ENCODE measurements at regions not wholly inside any gene's neighbourhood (a gene's known extent, or its start where the extent isn't known, plus 50 kb on each side); places are given as distances from the start of the nearest gene placed in this dataset.

DNA sequence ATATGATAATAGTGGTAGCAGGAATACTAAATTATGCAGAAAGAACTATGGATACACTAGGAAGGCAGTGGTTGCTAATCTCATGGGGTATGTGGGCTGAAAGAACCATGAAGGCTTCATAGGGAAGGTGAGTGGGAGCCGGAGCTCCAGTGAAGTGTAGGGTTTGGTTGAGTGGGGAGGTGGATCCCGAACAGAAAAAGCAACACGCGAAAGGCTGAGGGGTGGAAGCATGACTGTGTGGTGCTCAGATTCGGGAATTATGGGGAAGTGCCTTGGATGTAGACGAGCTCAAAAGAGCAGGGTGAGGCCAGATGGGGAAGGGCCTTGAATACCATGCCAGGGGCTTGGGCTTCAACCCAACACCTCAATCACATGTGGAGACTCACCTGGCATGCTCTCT, 715.1 kb downstream of the TYW1 start:
- DNase-seq, result no peak
- no peak for ATAC-seq
- Histone ChIP-seq H3K27ac (no peak overlapping the region), H3K36me3 (no peaks in the 10 kb centered on the region), H3K4me3 (no peak overlapping the region), H3K4me1 (no peaks in the 10 kb centered on the region), H3K9me3 (peaks cover 0 to 26% (median 8%) of the 10 kb centered on the region in 12 donors), H3K27me3 (peaks cover 0 to 8% (median 0%) of the 10 kb centered on the region in 9 donors)
- 74 to 91% (median 85%) methylated on average over 6 of the region's 6 CpGs for WGBS, 4 donors
- intact Hi-C loops (cut with DNase I), result no loop called here
- no peak for TF ChIP-seq POLR2A (IDR thresholded peaks at IDR 0.05)
- TF ChIP-seq, protein P1, sequence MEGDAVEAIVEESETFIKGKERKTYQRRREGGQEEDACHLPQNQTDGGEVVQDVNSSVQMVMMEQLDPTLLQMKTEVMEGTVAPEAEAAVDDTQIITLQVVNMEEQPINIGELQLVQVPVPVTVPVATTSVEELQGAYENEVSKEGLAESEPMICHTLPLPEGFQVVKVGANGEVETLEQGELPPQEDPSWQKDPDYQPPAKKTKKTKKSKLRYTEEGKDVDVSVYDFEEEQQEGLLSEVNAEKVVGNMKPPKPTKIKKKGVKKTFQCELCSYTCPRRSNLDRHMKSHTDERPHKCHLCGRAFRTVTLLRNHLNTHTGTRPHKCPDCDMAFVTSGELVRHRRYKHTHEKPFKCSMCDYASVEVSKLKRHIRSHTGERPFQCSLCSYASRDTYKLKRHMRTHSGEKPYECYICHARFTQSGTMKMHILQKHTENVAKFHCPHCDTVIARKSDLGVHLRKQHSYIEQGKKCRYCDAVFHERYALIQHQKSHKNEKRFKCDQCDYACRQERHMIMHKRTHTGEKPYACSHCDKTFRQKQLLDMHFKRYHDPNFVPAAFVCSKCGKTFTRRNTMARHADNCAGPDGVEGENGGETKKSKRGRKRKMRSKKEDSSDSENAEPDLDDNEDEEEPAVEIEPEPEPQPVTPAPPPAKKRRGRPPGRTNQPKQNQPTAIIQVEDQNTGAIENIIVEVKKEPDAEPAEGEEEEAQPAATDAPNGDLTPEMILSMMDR (IDR thresholded peaks at IDR 0.05), result no peak

DNA sequence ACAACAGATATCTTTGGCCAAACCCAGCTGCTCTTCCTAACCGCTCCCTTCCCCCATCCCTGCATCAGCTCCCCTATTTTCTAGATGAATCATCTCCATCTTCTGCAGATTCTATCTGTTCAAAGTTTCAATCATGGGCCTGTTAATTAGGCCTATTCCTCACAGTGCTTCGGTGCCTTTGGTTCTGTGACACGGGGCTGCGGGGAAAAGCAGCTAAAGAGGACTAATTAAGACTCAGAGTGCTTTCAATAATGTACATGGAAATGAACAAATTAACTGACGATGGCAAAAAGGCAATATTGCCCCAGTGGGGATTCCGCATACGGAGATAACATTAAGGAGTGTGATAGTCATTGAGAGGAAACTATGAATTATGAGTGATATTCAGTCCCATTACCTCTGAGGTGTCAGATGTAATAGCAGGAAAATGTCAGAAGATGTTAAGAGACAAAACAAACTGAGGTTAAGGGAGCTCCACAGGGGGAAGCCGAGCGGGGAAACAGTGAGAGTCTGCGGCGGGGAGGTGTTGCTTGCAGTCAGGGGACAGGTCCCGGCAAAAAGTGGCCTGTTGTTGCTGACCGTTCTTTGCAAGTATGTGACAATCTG, 716.9 kb downstream of the TYW1 start:
- Histone ChIP-seq H3K27me3 (peaks cover 0 to 8% (median 0%) of the 10 kb centered on the region in 9 donors), H3K4me3 (no peak overlapping the region)
- no peak for ATAC-seq

DNA sequence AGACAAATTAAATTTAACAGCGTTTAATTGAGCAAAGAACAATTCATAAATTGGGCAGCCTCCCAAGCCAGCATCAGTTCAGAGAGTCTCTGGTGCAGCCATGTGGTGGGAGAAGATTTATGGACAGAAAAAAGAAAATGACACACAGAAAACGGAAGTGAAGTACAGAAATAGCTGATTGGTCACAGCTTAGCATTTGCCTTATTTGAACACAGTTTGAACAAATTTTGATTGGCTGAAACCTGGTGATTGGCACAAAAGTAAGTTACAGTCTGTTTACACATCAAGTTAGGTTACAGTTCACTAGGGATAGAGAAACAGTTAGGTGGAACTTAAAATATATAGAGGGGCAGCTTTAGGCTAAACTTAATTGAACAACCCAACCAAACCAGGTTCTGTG, 720.1 kb downstream of the TYW1 start:
- Histone ChIP-seq H3K4me1 (no peaks in the 10 kb centered on the region), H3K4me3 (no peak overlapping the region), H3K9me3 (no peaks in the 10 kb centered on the region), H3K27ac (no peak overlapping the region), H3K27me3 (peaks cover 0 to 18% (median 0%) of the 10 kb centered on the region in 9 donors), H3K36me3 (no peaks in the 10 kb centered on the region)
- 57 to 64% (median 59%) methylated on average over 2 of the region's 2 CpGs for whole genome bisulfite sequencing, 4 donors
- TF ChIP-seq, protein P1 (IDR thresholded peaks at IDR 0.05), result no peak
- no peak for TF ChIP-seq POLR2A (IDR thresholded peaks at IDR 0.05)
- intact Hi-C loops (cut with DNase I), result no loop called here
- DNase-seq, result no peak
- ATAC-seq, result no peak

More for the DNA sequence above, 716.9 kb downstream of the TYW1 start:
- intact Hi-C loops (cut with DNase I), result no loop called here
- no peak for DNase-seq
- Histone ChIP-seq H3K9me3 (peaks cover 0 to 18% (median 5%) of the 10 kb centered on the region in 12 donors), H3K36me3 (no peaks in the 10 kb centered on the region), H3K27ac (no peak overlapping the region), H3K4me1 (no peaks in the 10 kb centered on the region)
- TF ChIP-seq, protein P1 (IDR thresholded peaks at IDR 0.05), result no peak
- no peak for TF ChIP-seq POLR2A (IDR thresholded peaks at IDR 0.05)
- 66 to 71% (median 68%) methylated on average over 13 of the region's 13 CpGs for WGBS, 4 donors

DNA sequence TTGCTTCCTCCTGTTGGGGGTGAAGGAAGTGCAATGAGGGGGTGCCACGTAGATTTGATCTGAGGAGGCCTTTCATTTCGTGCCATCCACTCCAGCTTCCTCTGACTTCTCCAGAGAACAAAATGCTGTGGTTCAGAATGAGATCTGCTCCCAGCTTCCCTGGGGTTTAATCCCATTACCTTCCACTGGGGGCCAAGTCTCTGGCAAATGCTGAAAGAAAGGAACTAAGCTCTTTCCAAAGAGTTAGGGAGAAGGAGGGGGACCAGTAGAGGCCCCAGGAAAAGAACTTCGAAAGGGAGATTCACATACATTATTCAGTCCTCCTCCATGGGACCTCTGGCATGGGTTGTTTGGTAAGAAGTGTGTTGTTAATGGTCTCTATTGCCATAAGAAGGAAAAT, 727.0 kb downstream of the TYW1 start:
- ATAC-seq, result no peak
- Histone ChIP-seq H3K4me3 (no peak overlapping the region), H3K36me3 (no peaks in the 10 kb centered on the region), H3K27ac (no peak overlapping the region), H3K9me3 (peaks cover 0 to 7% (median 0%) of the 10 kb centered on the region in 12 donors), H3K27me3 (peaks cover 0 to 10% (median 0%) of the 10 kb centered on the region in 9 donors), H3K4me1 (no peaks in the 10 kb centered on the region)
- DNase-seq, result no peak
- intact Hi-C loops (cut with DNase I), result no loop called here
- TF ChIP-seq, protein P1 (IDR thresholded peaks at IDR 0.05), result no peak
- WGBS, 4 donors, result 20 to 50% (median 26%) methylated on average over 3 of the region's 3 CpGs
